ENCODE measurements at regions not wholly inside any gene's neighbourhood (a gene's known extent, or its start where the extent isn't known, plus 50 kb on each side); places are given as distances from the start of the nearest gene placed in this dataset.

GRCh38 chr12:78622529-78623195 is 241.9 kb upstream of the SYT1 start:
- no peak for DNase-seq
- Histone ChIP-seq H3K4me1 (no peaks in the 10 kb centered on the region), H3K9me3 (replicated peaks) (peaks cover 8% of the 10 kb centered on the region), H3K27ac (replicated peaks) (no peak overlapping the region), H3K36me3 (no peaks in the 10 kb centered on the region), H3K27me3 (ENCODE audit: low read depth) (no peaks in the 10 kb centered on the region), H3K4me3 (no peak overlapping the region)
- TF ChIP-seq CTCF (IDR thresholded peaks at IDR 0.05; ENCODE audit: borderline replicate concordance), result no peak
- intact Hi-C loops (cut with micrococcal nuclease), result no loop called here

GRCh38 chr12:78628491-78629100 is 236.0 kb upstream of the SYT1 start:
- no peaks in the 10 kb centered on the region for H3K4me1 ChIP-seq
- no peaks in the 10 kb centered on the region for H3K27me3 ChIP-seq (ENCODE audit: low read depth)
- no peak overlapping the region for H3K27ac ChIP-seq (replicated peaks)
- peaks cover 23% of the 10 kb centered on the region for H3K9me3 ChIP-seq (replicated peaks)
- intact Hi-C loops (cut with micrococcal nuclease), result no loop called here
- no peak overlapping the region for H3K4me3 ChIP-seq
- H3K36me3 ChIP-seq, result no peaks in the 10 kb centered on the region
- TF ChIP-seq CTCF (IDR thresholded peaks at IDR 0.05; ENCODE audit: borderline replicate concordance), result no peak
- no peak for DNase-seq

- Histone ChIP-seq H3K27ac (replicated peaks) (no peak overlapping the region), H3K36me3 (no peaks in the 10 kb centered on the region), H3K4me3 (no peak overlapping the region), H3K27me3 (ENCODE audit: low read depth) (no peaks in the 10 kb centered on the region), H3K4me1 (no peaks in the 10 kb centered on the region), H3K9me3 (replicated peaks) (peaks cover 7% of the 10 kb centered on the region)
- no peak for DNase-seq
- intact Hi-C loops (cut with micrococcal nuclease), result no loop called here
- TF ChIP-seq CTCF (IDR thresholded peaks at IDR 0.05; ENCODE audit: borderline replicate concordance), result no peak
Measured at GRCh38 chr12:78636231-78636855, 228.2 kb upstream of the SYT1 start.

GRCh38 chr12:78641837-78642423 is 222.6 kb upstream of the SYT1 start:
- Histone ChIP-seq H3K27me3 (ENCODE audit: low read depth) (no peaks in the 10 kb centered on the region), H3K36me3 (no peaks in the 10 kb centered on the region), H3K9me3 (replicated peaks) (no peaks in the 10 kb centered on the region), H3K4me3 (no peak overlapping the region), H3K27ac (replicated peaks) (no peak overlapping the region), H3K4me1 (no peaks in the 10 kb centered on the region)
- no peak for DNase-seq
- intact Hi-C loops (cut with micrococcal nuclease), result no loop called here
- no peak for TF ChIP-seq CTCF (IDR thresholded peaks at IDR 0.05; ENCODE audit: borderline replicate concordance)

GRCh38 chr12:78645956-78646355 is 218.6 kb upstream of the SYT1 start:
- Histone ChIP-seq H3K4me3 (no peak overlapping the region), H3K36me3 (no peaks in the 10 kb centered on the region), H3K27ac (replicated peaks) (no peak overlapping the region), H3K9me3 (replicated peaks) (no peaks in the 10 kb centered on the region), H3K27me3 (ENCODE audit: low read depth) (no peaks in the 10 kb centered on the region), H3K4me1 (no peaks in the 10 kb centered on the region)
- DNase-seq, result no peak
- TF ChIP-seq CTCF (IDR thresholded peaks at IDR 0.05; ENCODE audit: borderline replicate concordance), result no peak
- intact Hi-C loops (cut with micrococcal nuclease), result no loop called here
